Brain microvascular endothelial cell (primary cell): ENCODE measurements at regions not wholly inside any gene's neighbourhood (a gene's known extent, or its start where the extent isn't known, plus 50 kb on each side); places are given as distances from the start of the nearest gene placed in this dataset.

Experiments used
- DNase-seq: peaks from one replicate; pipeline ENCODE4 v3.0.0-alpha.2; 2020
- H3K27ac ChIP-seq: fragments of 250-450 bp; sonication (Bioruptor Pico); 2 replicates; pipeline ENCODE4 v1.5.1; 2020; ENCODE audit warnings: mild to moderate bottlenecking, moderate library complexity
- H3K27me3 ChIP-seq: fragments of 250-450 bp; sonication (Bioruptor Pico); replicated peaks from 2 replicates; pipeline ENCODE4 v1.5.1; 2020; ENCODE audit warnings: mild to moderate bottlenecking
- H3K36me3 ChIP-seq: fragments of 250-450 bp; sonication (Bioruptor Pico); replicated peaks from 2 replicates; pipeline ENCODE4 v1.5.1; 2020; ENCODE audit warnings: mild to moderate bottlenecking
- H3K4me3 ChIP-seq: 2 replicates; pipeline ENCODE4 v1.5.1; 2011; ENCODE audit warnings: low read depth, mild to moderate bottlenecking, control low read depth, low read length, moderate library complexity
- CTCF ChIP-seq: IDR thresholded peaks from 2 replicates; pipeline ENCODE4 v1.5.1; 2011; ENCODE audit warnings: low read depth, mild to moderate bottlenecking, moderate library complexity, low read length, control low read depth, inconsistent platforms; ENCODE audit errors: missing control alignments
- in situ Hi-C: cut with HindIII; loops from 2 replicates; pipeline ENCODE4 v1.10.0; 2017; ENCODE audit warnings: low sequenced_read_pairs, low pct_ligation_motif_present

GRCh38 chr1:96281491-96281890, 440.1 kb upstream of the PTBP2 start:
- no peak for TF ChIP-seq CTCF
- H3K27me3 ChIP-seq = no peaks in the 10 kb centered on the region
- in situ Hi-C loops = no loop called here
- H3K36me3 ChIP-seq = no peaks in the 10 kb centered on the region
- no peak overlapping the region for H3K4me3 ChIP-seq
- DNase-seq = no peak
- no peak overlapping the region for H3K27ac ChIP-seq

GRCh38 chr1:96290033-96290432, 431.6 kb upstream of the PTBP2 start:
- Histone ChIP-seq H3K4me3 (no peak overlapping the region), H3K27ac (no peak overlapping the region), H3K36me3 (no peaks in the 10 kb centered on the region), H3K27me3 (no peaks in the 10 kb centered on the region)
- TF ChIP-seq CTCF = no peak
- DNase-seq = no peak
- in situ Hi-C loops = no loop called here

GRCh38 chr1:96290801-96291200, 430.8 kb upstream of the PTBP2 start:
- Histone ChIP-seq H3K27me3 (no peaks in the 10 kb centered on the region), H3K27ac (no peak overlapping the region), H3K36me3 (no peaks in the 10 kb centered on the region), H3K4me3 (no peak overlapping the region)
- in situ Hi-C loops = no loop called here
- no peak for DNase-seq
- no peak for TF ChIP-seq CTCF

- Histone ChIP-seq H3K27me3 (no peaks in the 10 kb centered on the region), H3K36me3 (no peaks in the 10 kb centered on the region), H3K27ac (no peak overlapping the region), H3K4me3 (no peak overlapping the region)
- no peak for TF ChIP-seq CTCF
- in situ Hi-C loops = no loop called here
- DNase-seq = no peak
Measured at GRCh38 chr1:96291468-96291867, 430.1 kb upstream of the PTBP2 start.

- no peak for TF ChIP-seq CTCF
- H3K4me3 ChIP-seq = no peak overlapping the region
Measured at GRCh38 chr1:96292141-96292540, 429.4 kb upstream of the PTBP2 start.

GRCh38 chr1:96296991-96297390, 424.6 kb upstream of the PTBP2 start:
- H3K27me3 ChIP-seq = no peaks in the 10 kb centered on the region
- TF ChIP-seq CTCF = no peak
- no peak for DNase-seq
- no peak overlapping the region for H3K27ac ChIP-seq
- H3K4me3 ChIP-seq = no peak overlapping the region
- H3K36me3 ChIP-seq = no peaks in the 10 kb centered on the region
- in situ Hi-C loops = no loop called here

More at GRCh38 chr1:96292141-96292540, 429.4 kb upstream of the PTBP2 start:
- H3K27me3 ChIP-seq = no peaks in the 10 kb centered on the region
- H3K36me3 ChIP-seq = no peaks in the 10 kb centered on the region
- DNase-seq = no peak
- in situ Hi-C loops = no loop called here
- no peak overlapping the region for H3K27ac ChIP-seq
